MM.1S (cell line): ENCODE measurements at regions not wholly inside any gene's neighbourhood (a gene's known extent, or its start where the extent isn't known, plus 50 kb on each side); places are given as distances from the start of the nearest gene placed in this dataset.

Experiments
- CTCF ChIP-seq: fragments of 300-600 bp; sonication (generic); IDR thresholded peaks from 2 replicates; pipeline ENCODE4 v1.5.1; 2016; ENCODE audit warnings: antibody characterized with exemption, low read length, mixed read lengths
- EZH2 ChIP-seq: fragments of 300-600 bp; sonication (generic); optimal IDR thresholded peaks from 2 replicates; pipeline ENCODE3; 2017; ENCODE audit warnings: low read depth, mild to moderate bottlenecking, antibody characterized with exemption, low read length, mixed read lengths
- EZH2phosphoT487 ChIP-seq: fragments of 300-600 bp; sonication (generic); IDR thresholded peaks from 2 replicates; pipeline ENCODE4 v1.6.1; 2018; ENCODE audit warnings: antibody characterized with exemption, low read length

- no peak for TF ChIP-seq CTCF
- TF ChIP-seq EZH2 = no peak
- TF ChIP-seq EZH2phosphoT487 = no peak
Observed at GRCh38 chr4:92251711-92252110, 52.1 kb upstream of the GRID2 start.
